ENCODE measurements at regions not wholly inside any gene's neighbourhood (a gene's known extent, or its start where the extent isn't known, plus 50 kb on each side); places are given as distances from the start of the nearest gene placed in this dataset.

DNA sequence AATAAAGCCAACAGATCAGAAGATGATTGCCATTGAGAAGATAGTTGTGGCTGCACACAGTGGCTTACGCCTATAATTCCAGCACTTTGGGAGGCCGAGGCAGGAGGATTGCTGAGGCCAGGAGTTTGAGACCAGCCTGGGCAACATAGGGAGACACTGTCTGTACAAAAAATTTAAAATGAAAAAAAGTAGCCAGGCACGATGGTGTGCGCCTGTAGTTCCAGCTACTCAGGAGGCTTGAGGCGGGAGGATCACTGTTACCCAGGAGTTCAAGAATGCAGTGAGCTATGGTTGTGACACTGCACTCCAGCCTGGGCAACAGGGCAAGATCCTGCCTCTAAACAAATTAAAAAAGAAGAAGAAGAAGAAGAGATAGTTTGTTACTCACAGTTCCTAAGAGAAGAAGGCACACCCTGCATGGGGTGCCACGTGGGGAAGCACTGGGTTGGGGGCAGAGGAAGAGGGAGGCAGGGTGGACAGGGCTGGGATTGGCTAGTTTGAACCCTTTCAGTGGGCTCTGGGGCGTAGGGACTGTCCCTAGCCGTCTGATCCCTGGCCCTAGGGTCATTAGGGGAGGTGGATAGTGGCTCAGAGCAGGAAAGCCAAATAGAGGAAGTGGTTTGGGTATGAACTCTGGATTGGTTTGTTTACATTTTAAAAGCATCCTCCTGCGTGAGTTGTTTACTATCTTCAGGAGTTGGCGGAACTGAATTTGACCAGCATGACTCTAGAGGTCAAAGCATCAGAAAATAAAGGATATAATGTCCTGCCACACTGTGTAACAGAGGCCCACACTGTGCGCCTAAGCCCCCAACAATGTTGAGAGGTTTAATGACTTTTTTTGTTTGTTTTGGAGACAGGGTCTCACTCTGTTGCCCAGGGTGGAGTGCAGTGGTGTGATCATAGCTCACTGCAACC is 60.5 kb upstream of the MEDAG start:
- no peaks in the 10 kb centered on the region for H3K36me3 ChIP-seq (ENCODE audit: insufficient read depth, low read length)
- TF ChIP-seq EZH2 (IDR thresholded peaks at IDR 0.05; ENCODE audit: borderline replicate concordance, low read depth, low read length, severe bottlenecking) = no peak
- TF ChIP-seq, protein P1, sequence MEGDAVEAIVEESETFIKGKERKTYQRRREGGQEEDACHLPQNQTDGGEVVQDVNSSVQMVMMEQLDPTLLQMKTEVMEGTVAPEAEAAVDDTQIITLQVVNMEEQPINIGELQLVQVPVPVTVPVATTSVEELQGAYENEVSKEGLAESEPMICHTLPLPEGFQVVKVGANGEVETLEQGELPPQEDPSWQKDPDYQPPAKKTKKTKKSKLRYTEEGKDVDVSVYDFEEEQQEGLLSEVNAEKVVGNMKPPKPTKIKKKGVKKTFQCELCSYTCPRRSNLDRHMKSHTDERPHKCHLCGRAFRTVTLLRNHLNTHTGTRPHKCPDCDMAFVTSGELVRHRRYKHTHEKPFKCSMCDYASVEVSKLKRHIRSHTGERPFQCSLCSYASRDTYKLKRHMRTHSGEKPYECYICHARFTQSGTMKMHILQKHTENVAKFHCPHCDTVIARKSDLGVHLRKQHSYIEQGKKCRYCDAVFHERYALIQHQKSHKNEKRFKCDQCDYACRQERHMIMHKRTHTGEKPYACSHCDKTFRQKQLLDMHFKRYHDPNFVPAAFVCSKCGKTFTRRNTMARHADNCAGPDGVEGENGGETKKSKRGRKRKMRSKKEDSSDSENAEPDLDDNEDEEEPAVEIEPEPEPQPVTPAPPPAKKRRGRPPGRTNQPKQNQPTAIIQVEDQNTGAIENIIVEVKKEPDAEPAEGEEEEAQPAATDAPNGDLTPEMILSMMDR (IDR thresholded peaks at IDR 0.05; ENCODE audit: borderline replicate concordance, extremely low read depth, low read length, poor library complexity, severe bottlenecking) = no peak
- no peaks in the 10 kb centered on the region for H3K27me3 ChIP-seq (ENCODE audit: insufficient read depth, low read length, poor library complexity)
- no peak overlapping the region for H3K4me3 ChIP-seq (ENCODE audit: low read depth in 1 of 2, low read length in 2 of 2)
- peak; percentile 37 for ATAC-seq (ENCODE audit: insufficient read depth, low read depth)
- no peak overlapping the region for H2AFZ ChIP-seq (ENCODE audit: low read depth, low read length)
- DNase-seq = no peak
- H3K27ac ChIP-seq (ENCODE audit: low read length) = no peak overlapping the region
- no peak overlapping the region for H3K9ac ChIP-seq (ENCODE audit: low read depth, low read length)
- H3K4me1 ChIP-seq (ENCODE audit: insufficient read depth, low read length) = no peaks in the 10 kb centered on the region
- H3K9me3 ChIP-seq (ENCODE audit: insufficient read depth, low read length, severe bottlenecking) = no peaks in the 10 kb centered on the region
- no peaks in the 10 kb centered on the region; the same call in 1 of the 2 replicates for H4K20me1 ChIP-seq (ENCODE audit: insufficient read depth, low read length)
- H3K4me2 ChIP-seq (ENCODE audit: insufficient read depth, low read length) = no peak overlapping the region
- H3K79me2 ChIP-seq (ENCODE audit: insufficient read depth, low read length) = no peaks in the 10 kb centered on the region

DNA sequence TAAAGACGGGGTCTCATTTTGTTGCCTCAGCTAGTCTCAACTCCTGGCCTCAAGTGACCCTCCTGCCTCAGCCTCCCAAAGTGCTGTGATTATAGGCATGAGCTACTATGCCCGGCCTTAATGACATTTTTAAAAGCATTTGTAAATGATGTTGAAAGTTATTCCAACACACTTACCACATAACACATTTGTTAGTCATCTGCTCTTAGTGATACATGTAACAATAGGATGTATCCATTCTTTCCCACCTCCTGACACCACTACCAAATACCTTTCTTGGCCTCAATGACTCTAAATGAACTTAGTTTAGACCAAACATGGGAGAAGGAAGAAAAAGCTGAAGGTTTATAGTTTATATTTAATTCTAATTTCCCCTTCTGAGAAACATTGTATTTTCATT is 59.8 kb upstream of the MEDAG start:
- no peak overlapping the region for H3K4me3 ChIP-seq (ENCODE audit: low read depth in 1 of 2, low read length in 2 of 2)
- DNase-seq (no peak), ATAC-seq (ENCODE audit: insufficient read depth, low read depth) (no peak)
- H2AFZ ChIP-seq (ENCODE audit: low read depth, low read length) = no peak overlapping the region
- TF ChIP-seq, protein P1 (IDR thresholded peaks at IDR 0.05; ENCODE audit: borderline replicate concordance, extremely low read depth, low read length, poor library complexity, severe bottlenecking) = no peak
- TF ChIP-seq EZH2 (IDR thresholded peaks at IDR 0.05; ENCODE audit: borderline replicate concordance, low read depth, low read length, severe bottlenecking) = no peak
- no peaks in the 10 kb centered on the region for H3K36me3 ChIP-seq (ENCODE audit: insufficient read depth, low read length)
- H3K4me1 ChIP-seq (ENCODE audit: insufficient read depth, low read length) = no peaks in the 10 kb centered on the region
- H3K79me2 ChIP-seq (ENCODE audit: insufficient read depth, low read length) = no peaks in the 10 kb centered on the region
- no peak overlapping the region for H3K9ac ChIP-seq (ENCODE audit: low read depth, low read length)
- no peaks in the 10 kb centered on the region; the same call in 1 of the 2 replicates for H4K20me1 ChIP-seq (ENCODE audit: insufficient read depth, low read length)
- no peaks in the 10 kb centered on the region for H3K9me3 ChIP-seq (ENCODE audit: insufficient read depth, low read length, severe bottlenecking)
- H3K4me2 ChIP-seq (ENCODE audit: insufficient read depth, low read length) = no peak overlapping the region
- H3K27ac ChIP-seq (ENCODE audit: low read length) = no peak overlapping the region
- no peaks in the 10 kb centered on the region for H3K27me3 ChIP-seq (ENCODE audit: insufficient read depth, low read length, poor library complexity)

DNA sequence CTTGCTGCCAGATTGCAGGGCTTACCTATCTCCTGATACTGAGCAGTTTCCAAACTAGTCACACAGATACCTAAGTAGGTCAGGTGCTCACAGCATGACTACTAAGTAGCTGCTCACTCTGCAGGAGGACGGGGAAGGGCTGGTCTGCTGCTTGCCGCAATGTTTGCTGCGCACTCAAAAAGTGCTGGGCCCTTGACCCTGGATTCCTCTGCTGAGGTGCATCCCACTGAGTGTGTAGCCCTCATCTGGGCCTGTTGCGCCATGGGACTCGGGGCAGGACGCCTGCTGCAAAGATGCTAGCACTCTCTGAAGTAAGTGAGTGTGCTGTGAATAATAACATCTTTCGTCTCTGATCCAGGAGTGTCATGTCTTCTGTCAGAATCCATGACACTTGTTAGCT is 59.2 kb upstream of the MEDAG start:
- H3K27ac ChIP-seq (ENCODE audit: low read length) = no peak overlapping the region
- H3K4me3 ChIP-seq (ENCODE audit: low read depth in 1 of 2, low read length in 2 of 2) = no peak overlapping the region
- TF ChIP-seq EZH2 (IDR thresholded peaks at IDR 0.05; ENCODE audit: borderline replicate concordance, low read depth, low read length, severe bottlenecking) = no peak
- H3K79me2 ChIP-seq (ENCODE audit: insufficient read depth, low read length) = no peaks in the 10 kb centered on the region
- no peak for DNase-seq
- H3K36me3 ChIP-seq (ENCODE audit: insufficient read depth, low read length) = no peaks in the 10 kb centered on the region
- H3K9me3 ChIP-seq (ENCODE audit: insufficient read depth, low read length, severe bottlenecking) = no peaks in the 10 kb centered on the region
- no peak for ATAC-seq (ENCODE audit: insufficient read depth, low read depth)
- H3K4me2 ChIP-seq (ENCODE audit: insufficient read depth, low read length) = no peak overlapping the region
- no peaks in the 10 kb centered on the region for H3K4me1 ChIP-seq (ENCODE audit: insufficient read depth, low read length)
- H2AFZ ChIP-seq (ENCODE audit: low read depth, low read length) = no peak overlapping the region
- no peak overlapping the region for H3K9ac ChIP-seq (ENCODE audit: low read depth, low read length)
- no peaks in the 10 kb centered on the region; the same call in 1 of the 2 replicates for H4K20me1 ChIP-seq (ENCODE audit: insufficient read depth, low read length)
- H3K27me3 ChIP-seq (ENCODE audit: insufficient read depth, low read length, poor library complexity) = no peaks in the 10 kb centered on the region

DNA sequence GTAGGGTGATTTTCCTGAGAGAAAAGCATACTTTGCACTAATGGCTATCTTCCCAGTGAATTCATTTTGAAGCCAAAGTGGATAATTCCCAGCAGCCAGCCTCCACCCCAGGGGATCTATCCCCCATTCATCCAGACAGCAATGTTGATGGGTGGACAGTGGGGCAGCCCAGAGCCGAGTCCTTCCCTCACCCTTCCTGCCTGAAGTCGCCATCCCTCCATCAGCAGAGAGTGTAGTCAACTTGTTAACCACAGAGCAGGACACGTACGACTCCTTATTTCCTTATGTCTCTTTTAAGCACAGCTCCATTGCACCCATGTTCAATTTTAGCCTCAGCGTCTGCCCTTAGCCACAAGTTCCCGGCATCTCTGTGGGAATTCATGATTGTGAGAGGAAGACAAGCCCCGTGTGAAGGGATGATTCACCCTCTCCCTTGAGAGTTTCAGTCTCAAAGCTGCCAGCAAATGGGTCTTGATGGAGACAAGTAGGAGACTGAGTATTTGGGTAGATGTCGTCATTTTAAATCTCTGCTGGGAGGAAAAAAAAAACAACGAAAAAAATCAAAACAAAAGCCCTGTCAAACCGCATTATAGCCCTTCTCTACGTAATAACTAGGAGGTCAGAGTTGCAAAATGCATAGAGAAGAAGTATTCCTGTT is 58.3 kb upstream of the MEDAG start:
- no peaks in the 10 kb centered on the region for H3K79me2 ChIP-seq (ENCODE audit: insufficient read depth, low read length)
- ATAC-seq (ENCODE audit: insufficient read depth, low read depth) = no peak
- H3K4me1 ChIP-seq (ENCODE audit: insufficient read depth, low read length) = no peaks in the 10 kb centered on the region
- H3K27ac ChIP-seq (ENCODE audit: low read length) = no peak overlapping the region
- H3K4me2 ChIP-seq (ENCODE audit: insufficient read depth, low read length) = no peak overlapping the region
- H2AFZ ChIP-seq (ENCODE audit: low read depth, low read length) = no peak overlapping the region
- H3K36me3 ChIP-seq (ENCODE audit: insufficient read depth, low read length) = no peaks in the 10 kb centered on the region
- no peaks in the 10 kb centered on the region; the same call in 1 of the 2 replicates for H4K20me1 ChIP-seq (ENCODE audit: insufficient read depth, low read length)
- H3K9me3 ChIP-seq (ENCODE audit: insufficient read depth, low read length, severe bottlenecking) = no peaks in the 10 kb centered on the region
- no peak overlapping the region for H3K9ac ChIP-seq (ENCODE audit: low read depth, low read length)
- DNase-seq = no peak
- peaks cover 3% of the 10 kb centered on the region for H3K27me3 ChIP-seq (ENCODE audit: insufficient read depth, low read length, poor library complexity)
- TF ChIP-seq, protein P1 (IDR thresholded peaks at IDR 0.05; ENCODE audit: borderline replicate concordance, extremely low read depth, low read length, poor library complexity, severe bottlenecking) = no peak
- no peak for TF ChIP-seq EZH2 (IDR thresholded peaks at IDR 0.05; ENCODE audit: borderline replicate concordance, low read depth, low read length, severe bottlenecking)
- H3K4me3 ChIP-seq (ENCODE audit: low read depth in 1 of 2, low read length in 2 of 2) = no peak overlapping the region
